Muscle layer of colon (tissue), 2 donors: ENCODE measurements at regions not wholly inside any gene's neighbourhood (a gene's known extent, or its start where the extent isn't known, plus 50 kb on each side); places are given as distances from the start of the nearest gene placed in this dataset.

ENCODE experiments used
- H3K27ac ChIP-seq: one replicate; pipeline ENCODE4 v1.7.0; 2013; ENCODE audit warnings: low read depth, mild to moderate bottlenecking, low read length, moderate library complexity
- H3K27me3 ChIP-seq, 2 donors: one replicate each; pipeline ENCODE4 v1.7.0; 2013; ENCODE audit warnings: low read length in 2 of 2, mild to moderate bottlenecking in 2 of 2; ENCODE audit not compliant: insufficient read depth in 2 of 2, control insufficient read depth in 1 of 2
- H3K36me3 ChIP-seq: one replicate; pipeline ENCODE4 v1.7.0; 2013; ENCODE audit warnings: mild to moderate bottlenecking, low read length; ENCODE audit not compliant: insufficient read depth
- H3K4me1 ChIP-seq: one replicate; pipeline ENCODE4 v1.7.0; 2013; ENCODE audit warnings: mild to moderate bottlenecking, low read length; ENCODE audit not compliant: insufficient read depth
- H3K4me3 ChIP-seq, 2 donors: one replicate each; pipeline ENCODE4 v1.7.0; 2013; ENCODE audit warnings: low read length in 2 of 2, low read depth in 1 of 2, mild to moderate bottlenecking in 1 of 2, moderate library complexity in 1 of 2
- H3K9ac ChIP-seq: one replicate; pipeline ENCODE4 v1.7.0; 2013; ENCODE audit warnings: low read length
- H3K9me3 ChIP-seq: one replicate; pipeline ENCODE4 v1.7.0; 2013; ENCODE audit warnings: mild to moderate bottlenecking, low read length
- donor health status: abdominal sarcoma.
- donor health status: Adenocarcinoma of cecum.

DNA sequence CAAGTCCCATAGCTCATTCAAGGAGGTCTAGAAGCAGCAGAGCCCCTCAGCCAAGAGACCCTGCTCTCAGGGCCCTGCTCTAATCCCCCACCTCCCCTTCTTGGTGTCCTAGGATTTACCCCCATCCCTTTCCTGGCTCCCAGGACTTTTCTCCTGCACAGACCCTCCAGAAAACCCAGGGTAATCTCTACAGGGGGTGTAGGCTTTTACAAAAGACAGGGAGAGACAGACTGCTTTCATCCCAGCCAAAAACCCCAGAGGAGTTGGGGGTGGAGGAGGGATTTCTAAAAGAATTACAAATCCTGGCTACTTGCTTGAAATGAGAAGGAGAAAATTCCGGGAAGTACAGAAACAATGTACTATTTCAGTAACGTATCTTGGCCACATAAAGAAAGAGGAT lies 133.3 kb downstream of the TNFSF13B start:
- no peak overlapping the region for H3K27ac ChIP-seq
- H3K4me3 ChIP-seq: no peak overlapping the region
- no peaks in the 10 kb centered on the region for H3K27me3 ChIP-seq
- H3K36me3 ChIP-seq: no peaks in the 10 kb centered on the region
- no peak overlapping the region for H3K9ac ChIP-seq
- H3K4me1 ChIP-seq: no peaks in the 10 kb centered on the region
- no peaks in the 10 kb centered on the region for H3K9me3 ChIP-seq

DNA sequence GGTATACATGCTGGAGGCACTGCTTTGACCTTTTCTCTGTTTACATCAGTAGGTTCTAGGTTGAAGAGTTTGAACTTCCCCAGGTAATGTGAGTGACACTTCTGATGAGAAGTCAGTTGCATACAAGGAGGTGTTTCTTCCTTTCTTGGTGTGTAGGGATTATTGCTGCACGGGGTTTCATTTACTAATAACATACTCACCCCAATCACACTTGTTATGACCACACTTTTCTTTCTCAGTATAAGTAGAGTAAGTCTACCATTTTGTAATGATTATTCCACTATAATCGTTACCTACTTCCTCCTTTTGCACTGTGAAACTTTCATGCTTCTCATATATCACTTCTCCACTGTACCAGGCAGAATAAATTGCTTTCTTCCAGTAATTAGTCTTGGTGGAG lies 138.0 kb downstream of the TNFSF13B start:
- Histone ChIP-seq H3K9ac (no peak overlapping the region), H3K27ac (no peak overlapping the region), H3K27me3 (no peaks in the 10 kb centered on the region), H3K4me1 (no peaks in the 10 kb centered on the region), H3K4me3 (no peak overlapping the region), H3K36me3 (no peaks in the 10 kb centered on the region), H3K9me3 (no peaks in the 10 kb centered on the region)

DNA sequence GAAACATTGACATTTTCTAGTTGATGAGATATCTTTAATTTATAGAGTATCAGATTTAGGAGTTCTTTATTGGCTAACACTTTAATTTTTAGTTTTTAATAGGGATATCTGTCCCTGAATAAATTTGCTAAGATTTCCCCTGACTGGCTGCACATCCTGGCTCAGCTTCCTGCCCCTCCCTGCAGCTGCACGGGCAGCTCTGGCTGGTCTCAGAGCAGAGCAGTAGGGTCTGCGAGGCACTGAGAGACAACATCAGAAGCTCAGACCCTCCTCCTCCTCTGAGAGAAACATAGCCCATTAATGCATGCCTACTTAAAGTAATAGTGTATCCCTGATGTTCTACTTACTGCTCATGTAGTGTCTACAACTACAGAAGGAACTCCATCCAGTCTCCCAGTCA lies 139.2 kb downstream of the TNFSF13B start:
- Histone ChIP-seq H3K36me3 (no peaks in the 10 kb centered on the region), H3K27me3 (no peaks in the 10 kb centered on the region), H3K4me1 (no peaks in the 10 kb centered on the region), H3K27ac (no peak overlapping the region), H3K9ac (no peak overlapping the region), H3K4me3 (no peak overlapping the region), H3K9me3 (no peaks in the 10 kb centered on the region)

DNA sequence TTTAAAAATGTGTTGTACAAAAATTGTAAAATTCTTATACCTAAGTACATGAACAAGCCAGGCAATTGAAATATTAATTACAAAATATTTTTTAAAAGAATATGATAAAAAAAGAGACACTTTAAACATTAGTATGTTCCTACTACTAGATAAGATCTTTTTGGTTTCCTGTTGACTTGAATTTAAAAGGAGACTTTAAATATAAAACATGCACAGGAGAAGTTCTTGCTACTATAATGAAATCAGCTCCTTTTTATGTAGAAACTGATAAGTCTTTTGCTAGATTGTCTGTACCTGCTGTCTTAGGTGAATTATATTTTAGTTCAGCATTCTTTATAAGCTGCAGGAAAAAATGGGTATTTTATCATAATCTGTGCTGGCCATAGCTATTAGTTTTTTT lies 140.2 kb downstream of the TNFSF13B start:
- H3K9ac ChIP-seq: no peak overlapping the region
- no peaks in the 10 kb centered on the region for H3K4me1 ChIP-seq
- no peaks in the 10 kb centered on the region for H3K27me3 ChIP-seq
- H3K27ac ChIP-seq: no peak overlapping the region
- no peaks in the 10 kb centered on the region for H3K36me3 ChIP-seq
- H3K4me3 ChIP-seq: no peak overlapping the region
- H3K9me3 ChIP-seq: no peaks in the 10 kb centered on the region

DNA sequence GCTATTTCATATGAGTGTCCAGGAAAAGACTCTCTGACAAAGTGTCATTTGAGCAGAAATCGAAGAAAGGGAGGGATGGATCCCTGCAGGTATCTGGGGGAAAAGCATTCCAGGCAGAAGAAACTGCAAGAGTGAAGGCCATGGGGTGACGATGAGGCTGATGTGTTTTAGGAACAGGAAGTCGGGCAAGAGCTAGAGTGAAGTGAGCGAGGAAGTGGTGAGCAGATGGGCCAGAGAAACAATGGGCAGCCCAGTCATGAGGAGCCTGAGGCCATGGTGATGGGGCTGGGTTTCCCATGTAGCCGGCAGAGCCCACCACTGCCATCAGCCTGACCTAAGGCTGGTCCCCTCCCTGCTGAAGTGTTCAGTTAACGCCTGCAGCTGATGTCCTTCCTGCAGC lies 150.2 kb downstream of the TNFSF13B start:
- no peak overlapping the region for H3K4me3 ChIP-seq
- H3K4me1 ChIP-seq: no peaks in the 10 kb centered on the region
- H3K27me3 ChIP-seq: no peaks in the 10 kb centered on the region
- H3K9me3 ChIP-seq: no peaks in the 10 kb centered on the region
- H3K27ac ChIP-seq: no peak overlapping the region
- no peaks in the 10 kb centered on the region for H3K36me3 ChIP-seq
- H3K9ac ChIP-seq: no peak overlapping the region

DNA sequence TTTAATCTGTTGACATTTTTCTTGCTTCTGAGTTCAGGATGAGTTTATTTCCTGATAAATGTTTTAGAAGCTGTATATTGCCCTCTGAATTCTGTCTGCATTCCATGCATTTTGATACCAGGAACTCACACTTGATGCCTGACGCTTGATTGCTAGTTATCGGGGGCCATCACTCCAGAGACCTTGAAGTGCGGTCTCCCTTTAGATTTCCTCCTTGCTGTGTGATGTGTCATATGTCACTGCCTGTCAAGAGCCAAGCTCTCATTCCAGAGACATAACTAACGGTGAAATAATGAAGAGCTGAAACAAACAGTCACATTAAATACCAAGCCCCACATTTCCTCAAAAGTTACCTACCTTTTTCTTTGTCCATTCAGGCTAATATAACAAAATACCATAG lies 155.5 kb downstream of the TNFSF13B start:
- Histone ChIP-seq H3K36me3 (no peaks in the 10 kb centered on the region), H3K4me3 (no peak overlapping the region), H3K27me3 (no peaks in the 10 kb centered on the region), H3K9me3 (no peaks in the 10 kb centered on the region), H3K9ac (no peak overlapping the region), H3K4me1 (no peaks in the 10 kb centered on the region), H3K27ac (no peak overlapping the region)

DNA sequence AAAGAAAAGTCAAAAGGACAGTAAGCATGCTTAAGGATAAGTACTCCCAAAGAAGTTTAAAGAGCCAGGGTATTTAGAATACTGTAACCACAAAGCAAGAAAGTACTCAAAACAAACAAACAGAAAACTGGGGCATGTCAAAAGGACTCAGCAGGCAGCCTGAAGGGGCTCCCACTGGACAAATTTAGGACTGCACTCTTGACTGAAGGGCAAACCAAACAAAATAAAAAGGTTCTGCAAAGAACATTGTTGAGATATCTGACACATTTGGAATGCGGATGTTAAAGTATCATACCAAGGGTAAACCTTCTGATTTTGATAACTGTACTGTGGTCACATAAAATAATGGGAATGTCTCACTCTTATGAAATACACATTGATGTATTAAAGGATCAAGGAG lies 157.4 kb downstream of the TNFSF13B start:
- Histone ChIP-seq H3K27ac (no peak overlapping the region), H3K9ac (no peak overlapping the region), H3K27me3 (no peaks in the 10 kb centered on the region), H3K9me3 (no peaks in the 10 kb centered on the region), H3K36me3 (no peaks in the 10 kb centered on the region), H3K4me1 (no peaks in the 10 kb centered on the region), H3K4me3 (no peak overlapping the region)

DNA sequence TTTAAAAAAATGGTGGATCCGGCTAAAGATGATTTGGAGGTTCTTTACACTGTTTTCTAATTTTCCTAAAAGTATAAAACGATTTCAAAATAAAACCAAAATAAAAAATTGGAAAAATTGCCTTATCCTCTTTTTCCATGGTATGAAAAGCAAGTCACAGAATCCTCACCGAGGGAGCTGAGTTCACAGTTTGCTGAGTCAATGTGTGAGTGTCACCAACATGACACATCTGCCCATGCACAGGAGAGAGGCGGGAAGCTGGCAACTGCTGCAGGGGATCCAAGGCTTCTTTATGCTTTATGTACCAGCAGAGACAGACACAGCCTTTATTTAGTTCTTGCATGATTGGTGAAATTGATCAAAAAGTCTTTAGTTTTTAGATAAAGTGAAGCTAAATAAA lies 157.8 kb downstream of the TNFSF13B start:
- no peaks in the 10 kb centered on the region for H3K36me3 ChIP-seq
- H3K27me3 ChIP-seq: no peaks in the 10 kb centered on the region
- no peak overlapping the region for H3K9ac ChIP-seq
- H3K9me3 ChIP-seq: no peaks in the 10 kb centered on the region
- no peak overlapping the region for H3K27ac ChIP-seq
- no peaks in the 10 kb centered on the region for H3K4me1 ChIP-seq
- H3K4me3 ChIP-seq: no peak overlapping the region

DNA sequence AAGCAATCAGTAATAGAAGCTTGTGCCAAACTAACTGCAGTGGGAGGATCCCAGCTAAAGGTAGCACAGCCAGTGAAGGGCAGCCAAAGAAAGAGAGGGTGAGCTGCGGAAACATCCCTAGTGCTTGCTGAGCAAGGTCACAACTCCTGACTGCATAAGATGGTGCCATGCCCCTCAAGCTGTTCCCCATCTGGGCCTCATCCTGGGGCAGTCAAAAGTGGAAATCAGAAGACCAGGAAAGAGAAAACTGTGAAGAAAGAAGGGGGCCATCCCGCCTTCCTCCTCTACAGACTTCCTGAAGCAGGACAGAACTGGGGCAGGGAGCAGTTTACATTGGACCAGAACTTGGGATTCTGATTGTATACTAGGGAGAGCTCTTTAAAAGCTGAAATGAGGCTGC lies 159.2 kb downstream of the TNFSF13B start:
- H3K9me3 ChIP-seq: no peaks in the 10 kb centered on the region
- no peak overlapping the region for H3K9ac ChIP-seq
- no peaks in the 10 kb centered on the region for H3K36me3 ChIP-seq
- H3K4me1 ChIP-seq: no peaks in the 10 kb centered on the region
- H3K27ac ChIP-seq: no peak overlapping the region
- H3K4me3 ChIP-seq: no peak overlapping the region
- no peaks in the 10 kb centered on the region for H3K27me3 ChIP-seq

DNA sequence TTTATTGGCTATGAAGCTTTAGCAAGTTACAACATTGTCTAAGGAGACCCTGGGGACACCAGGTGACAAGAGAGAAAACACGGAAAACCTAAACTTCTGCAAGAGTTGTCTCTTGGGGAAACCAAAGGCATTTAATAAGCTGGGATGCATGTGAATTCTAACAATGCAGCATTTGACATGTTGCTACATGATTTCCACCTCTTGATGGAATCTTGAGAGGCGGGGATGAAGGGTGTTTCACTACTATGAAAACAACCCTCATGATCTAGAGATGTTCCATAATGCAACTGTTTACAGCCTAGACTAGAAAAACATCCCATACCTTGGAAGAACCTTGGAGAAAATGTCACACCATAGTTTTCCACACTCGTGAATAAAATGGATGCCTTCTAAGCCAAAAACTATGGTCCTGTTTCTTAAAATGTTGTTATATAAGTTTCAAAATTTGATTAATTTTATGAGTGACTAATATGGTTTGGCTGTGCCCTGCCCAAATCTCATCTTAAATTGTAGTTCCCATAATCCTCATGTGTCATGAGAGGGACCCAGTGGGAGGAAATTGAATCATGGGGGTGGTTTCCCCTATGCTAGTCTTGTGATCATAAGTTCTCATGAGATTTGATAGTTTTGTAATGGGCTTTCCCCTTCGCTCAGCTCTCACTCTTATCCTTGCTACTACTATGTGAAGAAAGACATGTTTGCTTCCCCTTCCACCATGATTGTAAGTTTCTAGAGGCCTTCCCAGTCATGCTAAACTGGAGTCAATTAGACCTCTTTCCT lies 164.6 kb downstream of the TNFSF13B start:
- H3K36me3 ChIP-seq: no peaks in the 10 kb centered on the region
- no peak overlapping the region for H3K9ac ChIP-seq
- no peaks in the 10 kb centered on the region for H3K4me1 ChIP-seq
- H3K27ac ChIP-seq: no peak overlapping the region
- no peaks in the 10 kb centered on the region for H3K27me3 ChIP-seq
- H3K9me3 ChIP-seq: no peaks in the 10 kb centered on the region
- no peak overlapping the region for H3K4me3 ChIP-seq

DNA sequence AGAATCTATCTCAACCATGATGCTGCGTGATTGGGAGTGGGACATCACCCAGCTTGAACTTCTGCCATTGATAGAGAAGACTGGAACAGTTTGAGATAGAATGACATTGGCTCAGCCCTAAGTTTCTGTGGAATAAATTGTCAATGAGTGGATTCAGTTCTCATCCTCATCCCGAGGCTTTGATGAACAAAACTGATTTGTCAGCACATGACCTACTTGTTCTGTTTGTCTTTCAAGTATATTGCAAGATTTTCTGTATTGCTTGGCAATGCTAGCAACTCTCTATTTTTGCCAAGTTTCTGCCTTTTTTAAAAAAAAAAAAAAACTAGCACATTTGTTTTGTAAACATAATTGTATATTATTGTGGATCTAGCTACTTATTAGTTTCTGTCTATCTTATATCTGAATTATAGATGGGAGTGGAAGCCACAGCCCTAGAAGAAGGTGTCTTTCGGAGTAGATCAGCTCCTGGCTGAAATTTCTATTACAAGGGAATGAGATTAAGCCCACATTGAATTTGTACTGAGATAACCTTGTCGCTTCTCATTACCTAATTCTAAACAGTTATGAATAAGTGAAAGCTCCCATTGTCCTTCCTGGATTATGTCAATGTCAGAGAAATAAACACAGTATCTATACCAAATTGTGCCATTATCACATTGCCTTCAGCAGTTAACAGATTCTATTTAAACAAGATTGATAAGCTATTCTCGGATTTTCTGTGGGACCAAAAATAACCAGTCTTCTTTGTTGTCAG lies 166.1 kb downstream of the TNFSF13B start:
- Histone ChIP-seq H3K27me3 (no peaks in the 10 kb centered on the region), H3K27ac (no peak overlapping the region), H3K9me3 (no peaks in the 10 kb centered on the region), H3K4me1 (no peaks in the 10 kb centered on the region), H3K36me3 (no peaks in the 10 kb centered on the region), H3K4me3 (no peak overlapping the region), H3K9ac (no peak overlapping the region)

DNA sequence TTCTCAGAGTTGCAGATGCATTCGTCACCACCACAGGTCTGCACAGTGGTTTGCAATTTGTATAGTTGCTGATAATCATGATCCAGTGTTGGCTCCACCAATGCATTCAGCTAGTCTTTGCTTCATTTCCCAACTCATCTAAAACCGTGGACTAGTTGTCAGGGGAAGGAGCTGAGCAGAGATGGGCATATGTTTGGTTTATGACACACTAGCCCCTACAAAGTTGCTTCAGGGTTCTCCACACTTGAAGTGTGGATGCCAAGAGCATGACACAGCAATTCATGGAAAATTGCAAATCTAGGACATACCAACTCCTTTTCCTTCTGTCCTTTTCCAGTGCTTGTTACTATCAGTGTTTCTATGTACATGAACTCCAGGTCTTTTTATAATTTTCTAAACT lies 168.0 kb downstream of the TNFSF13B start:
- no peaks in the 10 kb centered on the region for H3K27me3 ChIP-seq
- H3K4me3 ChIP-seq: no peak overlapping the region
- no peak overlapping the region for H3K27ac ChIP-seq
- H3K4me1 ChIP-seq: no peaks in the 10 kb centered on the region
- H3K36me3 ChIP-seq: no peaks in the 10 kb centered on the region
- no peaks in the 10 kb centered on the region for H3K9me3 ChIP-seq
- no peak overlapping the region for H3K9ac ChIP-seq
